Cardiac fibroblast (primary cell): ENCODE measurements at regions not wholly inside any gene's neighbourhood (a gene's known extent, or its start where the extent isn't known, plus 50 kb on each side); places are given as distances from the start of the nearest gene placed in this dataset.
"Not testable (repeated sequence)": the region's sequence is repeated elsewhere in the genome, so short reads cannot be mapped to it uniquely, and the experiment has no call there.

ENCODE experiments used
- DNase-seq, 2 donors: peaks; one replicate each; pipeline versions ENCODE4 v3.0.0 to v3.0.0-alpha.2; 2010; ENCODE audit warnings: low read depth in 2 of 2
- H3K4me3 ChIP-seq, 2 donors: replicated peaks in 1 of 2; 1 replicate in 1 of 2; 2 replicates in 1 of 2; pipeline ENCODE4 v1.5.1; 2011; ENCODE audit warnings: low read depth in 2 of 2, low read length in 2 of 2, mild to moderate bottlenecking in 2 of 2, moderate library complexity in 1 of 2
- CTCF ChIP-seq: IDR thresholded peaks from one replicate; pipeline ENCODE4 v1.5.1; 2011; ENCODE audit warnings: low read depth, mild to moderate bottlenecking, low read length, inconsistent platforms

DNA sequence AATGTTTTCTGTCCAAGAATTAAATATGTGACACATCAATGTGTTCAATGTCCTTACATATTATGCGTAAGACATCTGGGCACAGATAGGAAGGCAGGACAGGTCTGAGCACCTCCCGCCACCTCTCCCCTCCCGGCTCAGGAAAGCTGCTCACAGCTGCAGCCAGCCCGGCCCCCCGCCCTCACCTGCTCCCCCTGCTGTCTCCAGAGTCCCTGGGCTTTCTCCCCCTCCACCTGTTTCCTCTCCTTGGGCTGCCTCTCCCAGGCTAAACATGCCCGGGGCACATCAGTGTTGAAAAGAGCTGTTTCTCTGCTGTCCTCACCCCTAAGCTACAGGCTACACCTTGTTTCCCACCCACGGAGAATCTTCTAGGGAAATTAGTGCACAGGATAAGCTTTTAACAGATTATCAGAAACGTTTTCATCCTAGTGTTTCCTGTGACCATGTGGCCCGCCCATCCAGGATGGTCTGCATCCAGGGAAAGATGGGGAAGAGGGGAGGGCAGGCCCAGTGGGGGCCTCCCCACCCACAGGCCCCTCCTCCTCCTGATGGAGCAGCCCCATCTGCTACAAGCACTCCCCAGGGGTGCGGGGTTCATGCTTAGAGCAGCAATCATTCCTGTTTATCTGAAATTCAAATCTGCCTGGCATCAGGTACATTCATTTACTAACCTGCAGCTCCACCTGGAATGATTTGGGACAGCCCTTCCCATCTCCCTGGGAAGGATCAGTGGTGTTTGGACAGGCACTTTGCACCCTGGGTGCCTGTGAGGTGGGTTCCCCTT lies 273.8 kb upstream of the SFSWAP start:
- TF ChIP-seq CTCF = no peak
- no peak for DNase-seq
- no peak overlapping the region for H3K4me3 ChIP-seq

- no peak overlapping the region for H3K4me3 ChIP-seq
- no peak for TF ChIP-seq CTCF
- DNase-seq = no peak
Observed at GRCh38 chr12:131437706-131438492, 273.0 kb upstream of the SFSWAP start.

DNA sequence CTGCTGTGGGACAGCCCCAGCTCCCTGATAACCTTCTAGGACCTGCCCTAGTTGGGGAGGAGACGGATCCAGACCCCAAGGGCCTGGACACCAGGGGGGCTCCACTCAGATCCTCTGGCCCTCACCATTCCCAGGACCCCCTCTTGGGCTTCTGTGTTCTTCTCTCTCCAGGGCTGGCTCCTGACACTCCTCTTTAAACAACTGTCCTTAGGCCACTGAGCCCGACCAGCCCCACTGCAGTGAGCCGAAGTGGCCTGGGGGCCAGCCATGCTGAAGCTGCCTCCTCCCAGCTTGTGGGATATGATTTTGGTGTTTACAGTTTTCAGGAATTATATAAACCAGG lies 272.4 kb upstream of the SFSWAP start:
- H3K4me3 ChIP-seq, DNase-seq: not testable (repeated sequence)

DNA sequence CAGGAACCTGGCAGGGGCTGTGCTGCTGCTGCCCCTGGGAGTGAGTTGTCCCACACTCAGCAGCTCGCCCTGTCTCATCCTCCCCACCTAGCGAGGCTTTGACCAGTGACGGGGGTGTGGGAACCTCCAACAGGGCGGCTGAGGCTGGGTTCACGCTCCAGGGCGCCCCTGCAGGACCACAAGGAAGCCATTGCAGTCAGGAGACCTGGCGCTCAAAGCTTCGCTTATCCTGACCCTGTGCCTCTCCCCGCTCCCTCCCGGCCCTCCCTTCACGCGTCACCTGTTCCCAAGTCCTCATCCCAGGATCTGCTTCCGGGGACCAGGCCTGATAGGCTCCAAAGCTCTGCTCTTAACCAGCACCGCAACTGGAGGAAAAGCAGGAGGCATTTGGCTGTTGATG lies 272.0 kb upstream of the SFSWAP start:
- no peak for DNase-seq
- TF ChIP-seq CTCF = no peak
- H3K4me3 ChIP-seq = no peak overlapping the region

GRCh38 chr12:131439752-131440151 lies 271.1 kb upstream of the SFSWAP start:
- H3K4me3 ChIP-seq, DNase-seq: not testable (repeated sequence)

- DNase-seq = not testable (repeated sequence)
Observed at GRCh38 chr12:131440209-131441059, 270.5 kb upstream of the SFSWAP start.

GRCh38 chr12:131441060-131441396 lies 269.9 kb upstream of the SFSWAP start:
- DNase-seq = no peak
- no peak overlapping the region for H3K4me3 ChIP-seq
- TF ChIP-seq CTCF = no peak

More at GRCh38 chr12:131440209-131441059, 270.5 kb upstream of the SFSWAP start:
- not testable (repeated sequence) for H3K4me3 ChIP-seq
